ENCODE measurements at regions not wholly inside any gene's neighbourhood (a gene's known extent, or its start where the extent isn't known, plus 50 kb on each side); places are given as distances from the start of the nearest gene placed in this dataset.

DNA sequence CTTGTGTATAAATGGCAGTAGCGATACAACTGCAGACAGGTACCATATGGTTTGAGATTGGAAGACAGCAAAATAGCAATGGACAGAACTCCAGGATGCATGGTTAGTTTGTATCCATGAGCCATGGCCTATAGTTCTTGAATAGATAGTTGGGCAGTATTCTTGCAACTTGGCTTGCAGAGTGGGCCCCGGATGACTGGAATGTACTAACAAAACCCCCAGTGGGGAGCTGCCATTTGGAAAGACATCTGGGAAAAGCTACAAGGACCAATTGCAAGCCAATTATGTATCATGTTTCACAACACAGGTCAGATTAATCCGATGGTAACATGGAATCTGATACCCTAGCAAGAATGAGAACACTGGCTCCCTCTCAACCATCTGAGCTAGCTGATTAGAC lies 279.6 kb downstream of the RERGL start:
- TF ChIP-seq, protein P1, sequence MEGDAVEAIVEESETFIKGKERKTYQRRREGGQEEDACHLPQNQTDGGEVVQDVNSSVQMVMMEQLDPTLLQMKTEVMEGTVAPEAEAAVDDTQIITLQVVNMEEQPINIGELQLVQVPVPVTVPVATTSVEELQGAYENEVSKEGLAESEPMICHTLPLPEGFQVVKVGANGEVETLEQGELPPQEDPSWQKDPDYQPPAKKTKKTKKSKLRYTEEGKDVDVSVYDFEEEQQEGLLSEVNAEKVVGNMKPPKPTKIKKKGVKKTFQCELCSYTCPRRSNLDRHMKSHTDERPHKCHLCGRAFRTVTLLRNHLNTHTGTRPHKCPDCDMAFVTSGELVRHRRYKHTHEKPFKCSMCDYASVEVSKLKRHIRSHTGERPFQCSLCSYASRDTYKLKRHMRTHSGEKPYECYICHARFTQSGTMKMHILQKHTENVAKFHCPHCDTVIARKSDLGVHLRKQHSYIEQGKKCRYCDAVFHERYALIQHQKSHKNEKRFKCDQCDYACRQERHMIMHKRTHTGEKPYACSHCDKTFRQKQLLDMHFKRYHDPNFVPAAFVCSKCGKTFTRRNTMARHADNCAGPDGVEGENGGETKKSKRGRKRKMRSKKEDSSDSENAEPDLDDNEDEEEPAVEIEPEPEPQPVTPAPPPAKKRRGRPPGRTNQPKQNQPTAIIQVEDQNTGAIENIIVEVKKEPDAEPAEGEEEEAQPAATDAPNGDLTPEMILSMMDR (IDR thresholded peaks at IDR 0.05; ENCODE audit: low read length) = no peak
- TF ChIP-seq EZH2 (optimal IDR thresholded peaks at IDR 0.05; ENCODE audit: low read depth, low read length) = no peak
- no peak for TF ChIP-seq EZH2phosphoT487 (IDR thresholded peaks at IDR 0.05; ENCODE audit: low read length)

Measured in MM.1S (cell line).